GM12891 (cell line): ENCODE measurements at regions not wholly inside any gene's neighbourhood (a gene's known extent, or its start where the extent isn't known, plus 50 kb on each side); places are given as distances from the start of the nearest gene placed in this dataset.

Source experiments
- POLR2A ChIP-seq: IDR thresholded peaks from 2 replicates; pipeline ENCODE4 v1.6.1; 2011; ENCODE audit warnings: low read depth, low read length, control low read depth
- POLR2AphosphoS5 ChIP-seq: IDR thresholded peaks from 2 replicates; pipeline ENCODE4 v1.6.1; 2011; ENCODE audit warnings: low read depth, low read length, control low read depth
- SPI1 ChIP-seq: IDR thresholded peaks from 2 replicates; pipeline ENCODE4 v1.6.1; 2011; ENCODE audit warnings: low read depth, low read length, control low read depth

GRCh38 chr2:67782443-67782842 lies 280.4 kb downstream of the C1D start:
- TF ChIP-seq POLR2AphosphoS5 (no peak), POLR2A (no peak), SPI1 (no peak)
